EH (cell line): ENCODE measurements at regions not wholly inside any gene's neighbourhood (a gene's known extent, or its start where the extent isn't known, plus 50 kb on each side); places are given as distances from the start of the nearest gene placed in this dataset.

ENCODE experiments used
- DNase-seq: peaks from one replicate; pipeline ENCODE4 v3.0.0-alpha.2; 2015; ENCODE audit warnings: low read depth

- no peak for DNase-seq
Observed at GRCh38 chr14:35222872-35223466, 69.2 kb upstream of the PSMA6 start.

GRCh38 chr14:35223927-35224326, 68.3 kb upstream of the PSMA6 start:
- peak; percentile 27 for DNase-seq

GRCh38 chr14:35224615-35225014, 67.6 kb upstream of the PSMA6 start:
- no peak for DNase-seq

GRCh38 chr14:35229084-35229791, 62.9 kb upstream of the PSMA6 start:
- no peak for DNase-seq

- no peak for DNase-seq
Observed at GRCh38 chr14:35229792-35230089, 62.4 kb upstream of the PSMA6 start.

GRCh38 chr14:35231207-35231760, 60.9 kb upstream of the PSMA6 start:
- no peak for DNase-seq

- peak; percentile 32 for DNase-seq
Observed at GRCh38 chr14:35234012-35234805, 58.0 kb upstream of the PSMA6 start.

- DNase-seq: no peak
Observed at GRCh38 chr14:35235840-35236239, 56.3 kb upstream of the PSMA6 start.

- DNase-seq: no peak
Observed at GRCh38 chr14:35236806-35237205, 55.4 kb upstream of the PSMA6 start.

- DNase-seq: no peak
Observed at GRCh38 chr14:35240231-35240630, 52.0 kb upstream of the PSMA6 start.
